ENCODE measurements at regions not wholly inside any gene's neighbourhood (a gene's known extent, or its start where the extent isn't known, plus 50 kb on each side); places are given as distances from the start of the nearest gene placed in this dataset.

GRCh38 chr11:39412117-39412516 is 2047.3 kb downstream of the LRRC4C start:
- intact Hi-C loops (cut with DNase I): no loop called here
- H3K4me1 ChIP-seq: no peaks in the 10 kb centered on the region
- H3K36me3 ChIP-seq: no peaks in the 10 kb centered on the region
- H3K9me3 ChIP-seq: no peaks in the 10 kb centered on the region
- no peak overlapping the region for H3K27ac ChIP-seq
- TF ChIP-seq CTCF (IDR thresholded peaks at IDR 0.05): no peak
- TF ChIP-seq POLR2A (IDR thresholded peaks at IDR 0.05): no peak
- H3K27me3 ChIP-seq: no peaks in the 10 kb centered on the region
- WGBS, 2 donors: 87 to 92% methylated on average over 1 of the region's 1 CpG
- no peak for DNase-seq
- no peak overlapping the region for H3K4me3 ChIP-seq (replicated peaks in 1 of 3)

GRCh38 chr11:39385911-39386310 is 2073.5 kb downstream of the LRRC4C start:
- intact Hi-C loops (cut with DNase I): no loop called here
- Histone ChIP-seq H3K4me3 (replicated peaks in 1 of 3) (no peak overlapping the region), H3K4me1 (no peaks in the 10 kb centered on the region), H3K27me3 (no peaks in the 10 kb centered on the region), H3K36me3 (no peaks in the 10 kb centered on the region), H3K27ac (no peak overlapping the region), H3K9me3 (no peaks in the 10 kb centered on the region)
- no peak for DNase-seq
- TF ChIP-seq CTCF (IDR thresholded peaks at IDR 0.05) (no peak), POLR2A (IDR thresholded peaks at IDR 0.05) (no peak)

- intact Hi-C loops (cut with DNase I): no loop called here
- WGBS, 2 donors: 62 to 65% methylated on average over 8 of the region's 8 CpGs
Observed at GRCh38 chr11:39374963-39375698, 2084.3 kb downstream of the LRRC4C start.

GRCh38 chr11:39367534-39367933 is 2091.9 kb downstream of the LRRC4C start:
- H3K9me3 ChIP-seq: no peaks in the 10 kb centered on the region
- H3K36me3 ChIP-seq: no peaks in the 10 kb centered on the region
- no peak for DNase-seq
- no peak overlapping the region for H3K27ac ChIP-seq
- intact Hi-C loops (cut with DNase I): no loop called here
- no peaks in the 10 kb centered on the region for H3K27me3 ChIP-seq
- WGBS, 2 donors: 91 to 93% methylated on average over 3 of the region's 3 CpGs
- no peaks in the 10 kb centered on the region for H3K4me1 ChIP-seq
- H3K4me3 ChIP-seq (replicated peaks in 1 of 3): no peak overlapping the region
- no peak for TF ChIP-seq POLR2A (IDR thresholded peaks at IDR 0.05)
- TF ChIP-seq CTCF (IDR thresholded peaks at IDR 0.05): no peak

More at GRCh38 chr11:39374963-39375698, 2084.3 kb downstream of the LRRC4C start:
- Histone ChIP-seq H3K36me3 (no peaks in the 10 kb centered on the region), H3K4me1 (no peaks in the 10 kb centered on the region), H3K4me3 (replicated peaks in 1 of 3) (no peak overlapping the region), H3K27ac (no peak overlapping the region), H3K27me3 (no peaks in the 10 kb centered on the region), H3K9me3 (no peaks in the 10 kb centered on the region)
- TF ChIP-seq CTCF (IDR thresholded peaks at IDR 0.05) (peak; percentile 33 to 68 (median 55)), POLR2A (IDR thresholded peaks at IDR 0.05) (no peak)
- DNase-seq: no peak

- intact Hi-C loops (cut with DNase I): no loop called here
- Histone ChIP-seq H3K36me3 (no peaks in the 10 kb centered on the region), H3K27ac (no peak overlapping the region), H3K27me3 (no peaks in the 10 kb centered on the region), H3K9me3 (no peaks in the 10 kb centered on the region), H3K4me3 (replicated peaks in 1 of 3) (no peak overlapping the region), H3K4me1 (no peaks in the 10 kb centered on the region)
- 75 to 76% methylated on average over 2 of the region's 2 CpGs for WGBS, 2 donors
- TF ChIP-seq CTCF (IDR thresholded peaks at IDR 0.05): peak in 3 of 6 experiments; percentile 43 to 54 (median 48)
- TF ChIP-seq POLR2A (IDR thresholded peaks at IDR 0.05): no peak
- DNase-seq: no peak
Observed at GRCh38 chr11:39365809-39366436, 2093.5 kb downstream of the LRRC4C start.
